AML-193 (cell line): ENCODE measurements at regions not wholly inside any gene's neighbourhood (a gene's known extent, or its start where the extent isn't known, plus 50 kb on each side); places are given as distances from the start of the nearest gene placed in this dataset.
"Not testable (repeated sequence)": the region's sequence is repeated elsewhere in the genome, so short reads cannot be mapped to it uniquely, and the experiment has no call there.

Experiments
- DNase-seq, 2 experiments: peaks; one replicate each; lab custom pipeline; 2025; lab: John Stamatoyannopoulos, UW

DNA sequence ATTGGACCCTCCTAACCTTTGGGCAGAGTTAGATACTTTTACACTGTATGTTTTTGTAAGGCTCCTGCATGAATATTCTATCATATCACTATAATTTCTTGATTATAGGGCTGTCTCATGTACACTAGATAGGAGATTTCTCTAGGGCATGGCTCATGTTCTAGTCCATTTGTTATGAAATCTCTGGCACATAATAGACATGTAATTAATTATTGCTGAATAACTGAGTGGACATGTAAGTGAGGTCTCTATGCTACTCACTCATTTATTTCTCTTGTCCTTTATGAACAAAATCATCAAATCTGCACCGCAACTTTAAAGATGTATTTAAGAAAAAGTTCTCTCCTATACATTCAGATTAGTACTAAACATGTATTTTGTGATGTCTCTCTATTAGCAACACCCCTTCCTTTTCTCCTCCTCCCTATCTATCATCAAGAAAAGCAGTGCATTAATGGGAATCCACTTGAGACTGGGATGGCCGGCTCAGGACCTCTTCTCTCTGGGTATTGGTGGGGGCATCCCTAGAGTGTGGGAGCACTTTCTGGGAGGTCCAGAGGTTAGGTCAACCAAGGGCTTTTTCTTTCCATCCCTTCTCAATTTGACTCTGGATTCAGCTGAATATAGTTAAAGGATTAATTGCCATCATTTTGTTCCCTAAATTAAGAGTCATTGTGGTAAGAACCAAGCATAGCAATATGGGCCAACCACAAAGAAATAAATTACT lies 168.0 kb upstream of the HMGA2 start:
- no peak for DNase-seq

DNA sequence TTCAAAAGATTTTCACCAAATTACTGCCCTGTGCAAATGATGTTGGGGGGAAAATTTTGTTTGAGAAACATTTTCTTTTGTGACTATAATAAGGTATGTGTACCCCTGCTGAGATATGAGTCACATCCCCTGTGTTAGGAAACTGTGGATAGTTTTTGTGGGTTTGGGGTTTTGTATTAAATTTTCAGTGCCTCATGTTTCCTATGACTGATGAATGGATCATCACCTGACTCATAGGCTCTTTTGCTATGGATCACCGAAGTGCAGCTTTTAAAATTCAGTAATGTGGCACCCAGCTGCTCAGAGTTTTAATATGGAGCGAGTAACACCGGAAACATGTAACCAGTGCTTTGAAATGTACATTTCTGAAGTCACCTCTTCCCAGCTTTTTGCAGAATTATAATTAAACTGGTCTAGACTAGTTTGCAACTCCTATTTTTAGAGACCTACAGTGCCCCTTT lies 167.4 kb upstream of the HMGA2 start:
- DNase-seq = peak; percentile 20 to 51

- DNase-seq = no peak
Measured at GRCh38 chr12:65657635-65658034, 166.6 kb upstream of the HMGA2 start.

DNA sequence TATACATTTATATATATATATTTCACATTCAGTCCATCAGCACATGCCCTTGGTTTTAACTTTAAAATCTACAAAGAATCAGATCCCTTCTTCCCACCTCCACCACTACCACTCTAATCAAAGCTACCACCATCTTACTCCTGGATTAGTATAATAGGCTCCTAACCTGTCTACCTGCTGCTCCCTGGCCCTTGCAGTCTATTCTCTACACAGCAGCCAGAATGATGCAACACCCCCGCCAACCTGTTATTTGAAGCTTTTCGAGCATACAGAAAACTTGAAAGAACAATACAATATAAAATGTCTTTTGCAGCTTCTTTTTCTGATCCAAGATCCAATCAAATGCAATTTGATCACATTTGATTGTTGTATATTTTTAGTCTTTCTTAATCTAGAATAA lies 165.9 kb upstream of the HMGA2 start:
- DNase-seq = no peak

DNA sequence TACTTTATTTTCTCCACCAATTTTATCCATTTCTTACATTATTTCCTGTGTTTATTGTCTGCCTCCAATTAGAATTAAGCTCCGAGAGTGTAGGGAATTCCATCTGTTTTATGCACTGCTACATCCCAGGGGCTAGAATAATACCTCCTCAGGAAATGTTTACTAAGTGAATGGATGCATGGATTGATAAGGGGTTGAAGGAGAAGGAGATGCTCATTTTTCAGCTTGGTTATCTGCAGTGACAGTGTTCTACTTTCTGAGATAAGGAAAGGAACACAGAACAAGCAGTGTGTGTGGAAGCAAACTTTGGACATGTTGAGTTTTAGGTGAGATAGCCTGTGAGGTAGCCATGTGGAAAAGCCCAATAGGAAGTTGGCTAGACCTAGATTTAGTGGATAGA lies 164.6 kb upstream of the HMGA2 start:
- DNase-seq = no peak

- DNase-seq = no peak
Measured at GRCh38 chr12:65660096-65660495, 164.2 kb upstream of the HMGA2 start.

DNA sequence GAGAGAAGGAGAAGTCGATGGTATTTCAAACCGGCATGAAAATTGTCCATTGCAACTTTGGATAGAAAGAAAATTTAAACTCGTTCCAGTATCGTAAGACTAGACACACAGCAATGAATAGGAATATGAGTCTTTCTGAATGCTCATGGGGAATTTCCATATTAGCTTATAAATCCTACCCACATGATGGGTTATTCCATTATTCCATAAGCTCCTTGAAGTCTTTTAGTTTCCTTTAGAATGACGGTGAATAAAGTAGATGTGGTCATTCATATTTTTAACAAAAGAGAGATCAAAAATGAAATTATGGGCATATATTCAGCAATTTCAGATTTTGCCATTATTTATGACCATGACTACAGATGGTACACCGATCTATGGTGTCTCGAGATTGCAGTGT lies 163.4 kb upstream of the HMGA2 start:
- DNase-seq = no peak

DNA sequence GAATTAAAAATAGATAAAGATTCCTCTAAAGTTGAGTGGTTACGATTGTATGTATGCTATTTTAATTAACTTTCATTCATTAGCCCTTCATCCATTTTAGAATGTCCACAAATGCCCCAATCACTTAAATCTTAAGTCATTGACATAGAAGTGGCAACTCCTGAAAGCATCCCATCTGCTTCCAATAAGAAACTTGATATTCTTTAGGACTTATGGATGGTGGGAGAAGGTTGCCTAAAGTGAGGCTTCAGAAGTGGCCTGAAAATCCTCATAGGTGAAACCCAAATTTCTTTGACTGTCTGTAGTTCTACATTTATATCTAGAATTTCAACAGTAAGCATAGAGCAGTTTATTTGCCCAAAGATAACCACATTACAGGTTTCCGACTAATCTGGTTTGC lies 161.7 kb upstream of the HMGA2 start:
- DNase-seq = no peak

GRCh38 chr12:65663097-65663496 lies 161.2 kb upstream of the HMGA2 start:
- no peak for DNase-seq

DNA sequence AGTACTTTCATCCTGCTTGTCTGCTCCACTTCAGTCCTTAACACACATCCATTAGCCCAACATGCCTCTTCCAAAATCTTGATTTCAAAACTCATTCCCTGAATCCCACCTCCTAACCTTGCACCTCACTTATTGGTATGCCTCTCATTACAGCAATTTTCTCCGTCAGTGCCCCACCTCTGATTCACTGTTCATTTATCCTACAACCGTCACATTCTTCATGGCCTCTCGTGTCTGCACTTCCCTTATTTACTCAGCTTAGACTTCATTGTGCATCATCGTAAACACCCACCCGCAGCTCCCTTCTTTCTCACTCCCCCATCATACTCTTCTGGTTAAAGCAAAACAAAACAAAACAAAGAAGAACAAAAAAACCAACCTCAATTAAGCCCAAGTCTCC lies 160.6 kb upstream of the HMGA2 start:
- no peak for DNase-seq

DNA sequence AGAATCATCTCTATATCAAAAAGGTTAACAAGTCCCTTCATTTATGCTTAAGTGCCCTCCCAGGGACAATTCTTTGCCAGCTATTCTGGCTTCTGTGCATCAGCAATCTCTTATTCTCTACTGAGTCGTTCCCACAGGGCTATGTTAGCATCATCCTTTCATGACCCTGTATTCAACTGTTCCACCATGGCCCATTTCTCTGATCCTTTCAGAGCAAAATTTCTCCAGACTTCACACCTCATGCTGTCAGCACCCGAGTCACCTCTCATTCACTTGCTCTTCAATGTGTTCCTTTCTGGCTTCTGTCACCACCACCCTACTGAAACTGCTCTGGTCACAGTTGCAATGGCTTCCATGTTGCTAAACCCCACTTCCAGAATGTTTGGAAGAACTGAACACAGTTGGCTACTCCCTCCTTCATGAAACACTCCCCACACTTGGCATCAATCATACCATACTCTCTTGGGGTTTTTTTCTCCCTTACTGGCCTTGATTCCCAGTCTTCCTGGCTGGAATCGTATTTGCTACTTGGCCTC lies 159.5 kb upstream of the HMGA2 start:
- no peak for DNase-seq

DNA sequence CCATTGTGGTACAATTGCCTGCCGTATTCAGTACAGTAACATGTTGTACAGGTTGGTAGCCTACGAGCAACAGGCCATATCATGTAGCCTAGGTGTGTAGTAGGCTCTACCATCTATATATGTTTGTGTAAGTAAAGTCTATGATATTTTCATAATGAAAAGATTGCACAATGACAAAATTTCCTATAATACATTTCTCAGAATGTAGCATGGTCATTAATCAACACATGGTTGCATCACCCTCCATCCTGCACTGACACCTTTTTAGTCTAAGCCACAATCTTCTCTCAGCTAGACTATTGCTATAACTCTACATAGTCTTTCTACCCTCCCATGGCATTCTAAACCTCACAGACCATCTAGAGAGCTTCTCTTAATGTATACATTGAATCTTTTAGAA lies 158.5 kb upstream of the HMGA2 start:
- no peak for DNase-seq

DNA sequence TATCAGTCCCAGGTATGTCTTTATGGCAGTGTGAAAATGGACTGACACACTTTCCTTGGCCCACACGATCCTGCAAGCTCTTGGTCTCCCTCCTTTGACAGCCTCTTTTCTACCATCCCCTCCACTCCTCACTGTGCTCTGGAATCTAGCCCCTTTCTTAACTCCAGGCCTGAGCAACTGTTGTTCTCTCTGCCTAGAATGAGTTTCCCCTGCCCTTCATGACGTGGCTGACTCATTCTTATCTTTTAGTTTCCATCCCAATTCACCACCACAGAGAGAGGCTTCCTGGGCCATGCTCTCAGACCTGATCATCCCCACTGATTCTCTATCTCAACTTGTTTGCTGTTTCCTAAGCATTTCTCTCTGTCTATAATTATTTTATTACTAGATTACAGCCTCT lies 157.4 kb upstream of the HMGA2 start:
- DNase-seq = no peak

GRCh38 chr12:65667932-65668331 lies 156.4 kb upstream of the HMGA2 start:
- DNase-seq = no peak

DNA sequence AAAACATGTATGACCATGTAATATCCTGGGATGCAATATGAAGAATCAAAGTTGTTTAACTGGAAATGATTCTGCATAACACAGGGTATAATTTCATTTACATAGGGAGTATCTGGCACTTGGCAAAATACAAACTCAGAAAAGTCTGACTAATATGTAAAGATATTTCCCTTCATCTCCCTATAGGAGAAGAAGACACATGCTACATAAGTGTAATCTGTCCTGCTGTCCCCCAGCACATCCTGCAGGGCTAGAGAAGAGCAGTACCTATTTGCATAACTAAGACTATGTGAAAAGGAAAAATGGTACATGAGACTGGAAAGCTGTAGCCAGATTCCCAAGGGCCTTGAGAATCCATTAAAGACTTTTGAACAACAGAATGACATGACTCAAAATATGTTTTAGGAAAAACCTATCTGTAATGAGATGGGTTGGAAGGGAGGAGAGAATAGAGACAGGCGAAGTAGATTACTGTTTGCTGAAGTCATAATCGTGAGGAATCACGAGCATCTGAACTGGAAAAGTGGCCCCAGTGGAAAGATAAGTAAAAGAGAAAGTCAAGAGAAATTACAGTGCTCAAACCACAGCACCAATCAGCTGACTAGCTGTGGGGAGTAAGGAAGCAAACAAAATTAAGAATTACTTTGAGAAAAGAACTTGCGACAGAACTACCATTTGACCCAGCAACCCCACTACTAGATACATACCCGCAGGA lies 155.1 kb upstream of the HMGA2 start:
- DNase-seq = no peak

DNA sequence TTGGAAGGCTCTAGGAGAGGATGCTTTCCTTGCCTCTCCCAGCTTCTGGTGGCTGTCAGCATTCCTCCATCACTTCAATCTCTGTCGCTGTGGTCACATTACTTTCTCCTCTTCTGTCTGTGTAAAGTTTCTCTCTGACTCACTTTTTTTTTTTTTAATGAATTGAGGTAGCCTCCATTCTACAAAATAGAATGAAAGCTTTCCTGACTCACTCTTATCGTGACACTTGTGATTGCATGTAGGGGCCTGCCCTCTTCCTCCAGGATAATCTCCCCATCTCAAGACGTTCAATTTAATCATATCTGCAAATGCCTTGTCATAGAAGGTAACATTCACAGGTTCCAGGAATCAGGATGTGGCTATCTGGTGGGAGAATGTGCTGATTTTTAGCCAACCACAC lies 153.5 kb upstream of the HMGA2 start:
- no peak for DNase-seq

DNA sequence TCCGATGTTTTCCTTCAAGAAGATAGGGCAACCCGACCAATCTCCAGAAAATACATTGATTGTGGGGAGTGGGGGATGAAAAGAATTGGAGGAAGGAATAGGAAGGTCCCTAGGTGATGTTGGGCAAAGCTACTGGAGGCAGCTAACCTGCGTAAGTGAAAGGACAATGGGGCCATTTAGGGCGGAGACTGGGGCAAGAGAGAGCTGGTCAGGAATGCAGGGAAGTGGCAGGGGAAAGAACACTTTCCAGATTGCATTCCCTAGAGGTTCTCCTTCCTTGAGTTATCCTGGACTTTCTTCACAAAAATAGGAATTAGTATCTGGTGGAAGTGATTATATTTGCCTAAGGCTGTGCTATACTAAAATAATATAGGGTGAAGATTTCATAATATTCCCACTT lies 151.8 kb upstream of the HMGA2 start:
- DNase-seq = no peak

DNA sequence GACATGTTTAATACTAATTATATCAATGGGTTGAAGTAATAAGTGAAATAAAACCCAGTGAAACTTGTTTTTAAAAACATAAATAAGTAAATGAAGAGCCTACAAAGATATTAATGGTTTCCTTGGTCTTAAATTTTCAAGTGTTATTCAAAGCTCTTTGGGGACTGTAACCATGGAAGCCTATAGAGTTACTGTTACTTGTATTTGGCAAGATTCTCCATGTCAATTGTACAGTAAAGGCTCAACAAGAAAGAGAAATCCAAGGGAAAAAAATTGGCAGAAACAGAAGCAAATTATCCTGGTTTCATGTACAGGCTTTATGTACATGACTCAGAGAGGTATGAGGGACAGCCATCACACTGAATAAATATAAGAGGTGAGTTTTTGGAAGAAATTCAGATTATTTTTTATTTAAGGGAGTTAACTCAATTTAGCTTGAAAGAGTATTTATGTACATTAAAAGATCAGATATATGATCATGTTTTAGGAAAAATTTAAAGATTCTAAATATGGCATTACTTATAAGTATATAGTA lies 151.1 kb upstream of the HMGA2 start:
- DNase-seq = no peak

DNA sequence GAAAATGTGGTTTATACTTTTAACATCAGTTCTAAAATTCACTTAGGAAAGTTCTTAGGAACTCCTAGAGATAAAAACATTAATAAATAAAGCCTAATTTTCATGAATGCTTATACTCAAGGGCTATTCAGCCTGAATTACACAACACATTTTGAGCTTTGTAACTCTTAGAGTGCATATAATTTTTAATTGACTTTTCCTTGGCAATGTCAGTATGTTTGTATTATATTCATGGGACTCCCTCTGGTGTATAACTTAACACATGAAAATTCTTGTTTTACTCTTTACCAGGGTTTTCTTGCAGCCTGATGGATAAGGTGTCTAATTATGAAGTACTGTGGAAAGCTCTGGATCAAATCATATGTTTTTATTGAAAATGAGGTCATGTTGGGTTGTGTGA lies 150.6 kb upstream of the HMGA2 start:
- DNase-seq = no peak

DNA sequence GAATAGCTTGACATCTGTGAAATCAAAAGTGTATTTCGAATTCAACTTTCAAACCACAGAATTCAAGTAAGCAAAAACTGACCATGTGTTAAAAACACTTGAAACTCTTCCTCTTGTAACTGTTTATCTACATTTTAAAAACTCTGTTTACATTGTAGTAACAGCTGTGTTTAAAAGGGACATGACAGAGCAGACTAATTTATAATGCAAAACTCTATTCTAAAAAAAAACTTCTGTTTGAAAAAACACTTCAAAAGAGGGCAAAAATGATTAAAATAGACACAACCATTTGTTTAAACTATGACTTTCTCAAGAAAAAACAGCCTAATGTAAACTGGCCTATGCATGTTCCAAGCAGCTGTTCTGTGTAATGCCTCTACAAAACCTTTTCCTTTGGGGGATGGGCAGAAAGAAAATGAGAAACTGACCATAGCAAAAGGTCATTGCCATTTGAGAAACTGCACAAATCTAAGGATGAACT lies 149.1 kb upstream of the HMGA2 start:
- DNase-seq = no peak

DNA sequence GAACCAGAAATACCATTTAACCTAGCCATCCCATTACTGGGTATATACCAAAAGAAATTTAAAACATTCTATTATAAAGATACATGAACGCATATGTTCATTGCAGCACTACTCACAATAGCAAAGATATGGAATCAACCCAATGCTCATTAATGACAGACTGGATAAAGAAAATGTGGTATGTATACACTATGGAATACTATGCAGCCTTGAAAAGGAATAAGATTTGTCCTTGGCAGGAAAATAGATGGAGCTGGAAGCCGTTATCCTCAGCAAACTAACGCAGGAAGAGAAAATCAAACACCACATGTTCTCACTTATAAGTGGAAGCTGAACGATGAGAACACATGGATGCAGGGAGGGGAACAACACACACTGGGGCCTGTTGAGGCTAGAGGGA lies 146.1 kb upstream of the HMGA2 start:
- not testable (repeated sequence) for DNase-seq

GRCh38 chr12:65681226-65681625 lies 143.1 kb upstream of the HMGA2 start:
- no peak for DNase-seq

- no peak for DNase-seq
Measured at GRCh38 chr12:65682112-65682511, 142.2 kb upstream of the HMGA2 start.
